IMR-90 (cell line): ENCODE measurements at regions not wholly inside any gene's neighbourhood (a gene's known extent, or its start where the extent isn't known, plus 50 kb on each side); places are given as distances from the start of the nearest gene placed in this dataset.

Source experiments
- ATAC-seq: fragments of 200-7000 bp; cut with Tn5 transposase; 2 replicates; pipeline ENCODE4 v1.9.1; 2020; ENCODE audit warnings: low read depth, mild to moderate bottlenecking, moderate library complexity
- BruUV-seq: library from RNA; stranded (reverse); fragments of 400-500 nt; replicated peaks from 2 replicates; lab custom pipeline; 2021; lab: Mats Ljungman, UMichigan
- CTCF ChIA-PET: fragments of 300-600 bp; formaldehyde crosslinking; extraction: SDS; loops from one replicate; lab custom pipeline; 2021; ENCODE audit warnings: antibody characterized with exemption; lab: Yijun Ruan, JAX
- POLR2A ChIA-PET: fragments of 300-600 bp; sonication (Branson Sonifier 250); formaldehyde crosslinking; loops from one replicate; lab custom pipeline; 2022; ENCODE audit warnings: antibody characterized with exemption; ENCODE audit not compliant: unreplicated experiment; lab: Charles Lee
- DNase-seq: peaks from one replicate; pipeline ENCODE4 v3.0.0; 2013
- H2AFZ ChIP-seq: replicated peaks from 2 replicates; pipeline ENCODE3; 2013; ENCODE audit warnings: low read length, mild to moderate bottlenecking; ENCODE audit not compliant: poor library complexity
- H2AK5ac ChIP-seq: 2 replicates; pipeline ENCODE4 v1.6.1; 2013; ENCODE audit warnings: low read depth, low read length, inconsistent platforms
- H2AK9ac ChIP-seq: replicated peaks from 2 replicates; pipeline ENCODE3; 2013; ENCODE audit warnings: mild to moderate bottlenecking, low read depth, low read length, moderate library complexity; ENCODE audit not compliant: poor library complexity
- H2BK120ac ChIP-seq: 2 replicates; pipeline ENCODE4 v1.6.1; 2013; ENCODE audit warnings: low read depth, low read length, inconsistent platforms
- H2BK15ac ChIP-seq: 3 replicates; pipeline ENCODE4 v1.6.1; 2013; ENCODE audit warnings: low read depth, low read length, inconsistent platforms
- H2BK20ac ChIP-seq: 2 replicates; pipeline ENCODE4 v1.6.1; 2013; ENCODE audit warnings: low read depth, mild to moderate bottlenecking, inconsistent platforms, low read length, moderate library complexity
- H2BK5ac ChIP-seq: 2 replicates; pipeline ENCODE4 v1.6.1; 2013; ENCODE audit warnings: mild to moderate bottlenecking, low read depth, low read length, inconsistent platforms; ENCODE audit not compliant: poor library complexity, severe bottlenecking
- H3K14ac ChIP-seq: replicated peaks from 2 replicates; pipeline ENCODE4 v1.6.1; 2013; ENCODE audit warnings: low read depth, low read length, inconsistent platforms
- H3K18ac ChIP-seq: 2 replicates; pipeline ENCODE4 v1.6.1; 2013; ENCODE audit warnings: low read depth, low read length, control low read depth
- H3K23ac ChIP-seq: 2 replicates; pipeline ENCODE4 v1.6.1; 2013; ENCODE audit warnings: low read depth, low read length, inconsistent platforms
- H3K27ac ChIP-seq: 2 replicates; pipeline ENCODE4 v1.5.1; 2013; ENCODE audit warnings: mild to moderate bottlenecking, control low read depth, low read length; ENCODE audit not compliant: insufficient read depth
- H3K27me3 ChIP-seq: 2 replicates; pipeline ENCODE4 v1.6.1; 2013; ENCODE audit warnings: low read length; ENCODE audit not compliant: control insufficient read depth, insufficient read depth
- H3K36me3 ChIP-seq: 2 replicates; pipeline ENCODE4 v1.6.1; 2013; ENCODE audit warnings: low read length, mixed read lengths; ENCODE audit not compliant: control insufficient read depth, insufficient read depth
- H3K4ac ChIP-seq: 2 replicates; pipeline ENCODE4 v1.6.1; 2013; ENCODE audit warnings: low read depth, low read length, inconsistent platforms
- H3K4me1 ChIP-seq: 2 replicates; pipeline ENCODE4 v1.6.1; 2013; ENCODE audit warnings: low read length, mixed read lengths; ENCODE audit not compliant: control insufficient read depth, insufficient read depth
- H3K4me2 ChIP-seq: 2 replicates; pipeline ENCODE4 v1.6.1; 2013; ENCODE audit warnings: low read depth, mild to moderate bottlenecking, control low read depth, low read length, moderate library complexity
- H3K4me3 ChIP-seq: 2 replicates; pipeline ENCODE4 v1.5.1; 2013; ENCODE audit warnings: low read depth, mild to moderate bottlenecking, control low read depth, low read length, moderate library complexity; ENCODE audit not compliant: insufficient read depth
- H3K56ac ChIP-seq: 2 replicates; pipeline ENCODE4 v1.6.1; 2013; ENCODE audit warnings: low read length, inconsistent platforms; ENCODE audit not compliant: insufficient read depth; ENCODE audit errors: extremely low read depth
- H3K79me1 ChIP-seq, 2 experiments: 2 replicates each; pipeline ENCODE4 v1.6.1; 2013; ENCODE audit warnings: low read length in 2 of 2, inconsistent platforms in 1 of 2, low read depth in 1 of 2
- H3K9ac ChIP-seq: 2 replicates; pipeline ENCODE4 v1.6.1; 2013; ENCODE audit warnings: low read depth, low read length, control low read depth
- H3K9me1 ChIP-seq: 2 replicates; pipeline ENCODE4 v1.6.1; 2013; ENCODE audit warnings: low read length, inconsistent platforms; ENCODE audit not compliant: insufficient read depth
- H3K9me3 ChIP-seq: 2 replicates; pipeline ENCODE4 v1.6.1; 2013; ENCODE audit warnings: low read length; ENCODE audit not compliant: control insufficient read depth, insufficient read depth
- H4K20me1 ChIP-seq: 2 replicates; pipeline ENCODE4 v1.6.1; 2013; ENCODE audit warnings: low read length, inconsistent platforms; ENCODE audit not compliant: insufficient read depth
- H4K5ac ChIP-seq: 2 replicates; pipeline ENCODE4 v1.6.1; 2013; ENCODE audit warnings: mild to moderate bottlenecking, low read depth, low read length, control low read depth
- H4K8ac ChIP-seq, 2 experiments: 2 replicates each; pipeline ENCODE4 v1.6.1; 2013; ENCODE audit warnings: low read depth in 2 of 2, low read length in 2 of 2, control low read depth in 1 of 2, inconsistent platforms in 1 of 2
- H4K91ac ChIP-seq: 2 replicates; pipeline ENCODE4 v1.6.1; 2013; ENCODE audit warnings: low read depth, low read length, inconsistent platforms; ENCODE audit not compliant: insufficient read depth
- FOS ChIP-seq: fragments of 150-350 bp; IDR thresholded peaks from 2 replicates; pipeline ENCODE4 v1.6.1; 2016; ENCODE audit warnings: low read depth, low read length
- MAFK ChIP-seq: IDR thresholded peaks from 2 replicates; pipeline ENCODE4 v1.6.1; 2012; ENCODE audit warnings: low read depth, low read length, improper control_type of control experiment
- MXI1 ChIP-seq: IDR thresholded peaks from 2 replicates; pipeline ENCODE4 v1.6.1; 2012; ENCODE audit warnings: low read depth, mild to moderate bottlenecking, low read length, moderate library complexity, borderline replicate concordance
- POLR2A ChIP-seq: IDR thresholded peaks from 2 replicates; pipeline ENCODE4 v1.6.1; 2012; ENCODE audit warnings: mild to moderate bottlenecking, low read depth, low read length
- SMC3 ChIP-seq: fragments of 150-350 bp; IDR thresholded peaks from 2 replicates; pipeline ENCODE4 v1.6.1; 2016; ENCODE audit warnings: low read depth, mild to moderate bottlenecking, antibody characterized with exemption, low read length, moderate library complexity
- WGBS, 2 experiments: methylation state at CpG; one replicate each; pipeline versions ENCODE4 v1.1.5 to v1.1.7; 2013; ENCODE audit warnings: missing lambda C conversion rate in 2 of 2; ENCODE audit not compliant: insufficient read length in 1 of 2; ENCODE audit errors: extremely low coverage in 2 of 2; 5-methylcytosine and 5-hydroxymethylcytosine counted together
- dilution Hi-C: fragments of 300-500 bp; cut with HindIII; formaldehyde crosslinking; loops from one replicate; pipeline ENCODE4 v1.14.3; 2018; ENCODE audit warnings: low sequenced_read_pairs; ENCODE audit not compliant: unreplicated experiment
- in situ Hi-C: fragments of 300-500 bp; cut with MboI; formaldehyde crosslinking; loops from 3 replicates; pipeline ENCODE4 v1.14.3; 2019; ENCODE audit warnings: low sequenced_read_pairs, inconsistent platforms, mixed read lengths
- intact Hi-C: fragments of 100-400 bp; cut with micrococcal nuclease; formaldehyde crosslinking; loops from 2 replicates; pipeline ENCODE4 v1.10.0; 2022
- TF ChIP-seq, protein P1 (sequence below): fragments of 150-350 bp; IDR thresholded peaks from 2 replicates; pipeline ENCODE4 v1.6.1; 2016; ENCODE audit warnings: low read depth, mild to moderate bottlenecking, low read length, moderate library complexity, borderline replicate concordance
- TF ChIP-seq, protein P2 (sequence below): conservative IDR thresholded peaks from 2 replicates; pipeline ENCODE4 v1.5.1; 2012; ENCODE audit warnings: mild to moderate bottlenecking, low read depth, low read length, improper control_type of control experiment

DNA sequence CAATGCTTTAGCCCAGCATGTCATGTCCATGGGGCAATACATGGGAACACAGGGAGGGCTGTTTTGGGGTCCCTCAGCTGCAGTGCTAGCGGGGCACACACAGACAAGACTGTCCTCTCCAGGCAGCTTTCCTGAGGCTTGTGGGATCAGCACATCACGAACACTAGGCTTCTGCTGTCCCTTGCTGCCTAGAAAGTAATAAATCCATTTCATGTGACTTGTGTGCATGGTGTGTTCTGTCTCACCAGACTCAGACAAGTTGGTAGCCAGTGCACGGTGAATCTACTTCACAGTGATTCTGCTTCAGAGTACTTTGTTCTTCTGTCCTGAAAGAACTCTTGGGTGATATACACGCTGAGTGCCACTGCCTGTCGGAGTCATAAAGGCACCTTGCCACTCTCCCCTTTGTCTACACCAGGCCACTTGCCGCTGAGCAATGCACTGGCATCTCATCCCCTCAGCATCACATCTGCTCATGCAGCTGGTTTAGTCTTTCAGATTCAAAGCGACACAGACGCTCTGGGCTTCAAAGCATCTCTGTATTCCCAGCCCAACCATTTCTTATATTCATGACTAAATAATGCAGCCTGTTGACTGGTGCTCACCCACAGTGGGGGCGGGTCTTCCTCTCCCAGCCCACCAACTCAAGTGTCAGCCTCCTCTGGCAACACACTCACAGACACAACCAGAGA, 95.2 kb upstream of the COX10 start:
- Histone ChIP-seq H3K9me1 (no peaks in the 10 kb centered on the region), H3K23ac (no peak overlapping the region), H3K56ac (no peak overlapping the region), H2AFZ (no peak overlapping the region), H2BK20ac (no peak overlapping the region), H2BK5ac (no peak overlapping the region), H3K4me2 (no peak overlapping the region), H4K20me1 (no peaks in the 10 kb centered on the region), H3K9me3 (no peaks in the 10 kb centered on the region), H4K8ac (no peak overlapping the region), H3K79me1 (no peaks in the 10 kb centered on the region), H3K27me3 (no peaks in the 10 kb centered on the region), H3K36me3 (no peaks in the 10 kb centered on the region), H3K4me3 (no peak overlapping the region), H3K27ac (no peak overlapping the region), H2AK5ac (no peak overlapping the region), H3K4ac (no peak overlapping the region), H3K14ac (no peak overlapping the region), H2BK15ac (no peak overlapping the region), H3K18ac (no peak overlapping the region), H4K91ac (no peak overlapping the region), H4K5ac (no peak overlapping the region), H3K4me1 (no peaks in the 10 kb centered on the region), H2AK9ac (no peak overlapping the region), H2BK120ac (no peak overlapping the region), H3K9ac (no peak overlapping the region)
- in situ Hi-C loops (no loop called here), intact Hi-C loops (no loop called here), dilution Hi-C loops (no loop called here)
- 93% methylated on average over 3 of the region's 9 CpGs; no CpG with 5 or more reads in 1 of the 2 experiments for WGBS, 2 experiments
- CTCF ChIA-PET, result interaction anchor here (0.5 kb wide), 1 partner anchor 384 kb away, joined by 3 read pairs; no protein-coding TSS in a partner anchor
- DNase-seq, result no peak
- TF ChIP-seq MAFK (no peak), FOS (no peak), SMC3 (no peak), POLR2A (no peak), MXI1 (no peak)
- TF ChIP-seq, protein P1, sequence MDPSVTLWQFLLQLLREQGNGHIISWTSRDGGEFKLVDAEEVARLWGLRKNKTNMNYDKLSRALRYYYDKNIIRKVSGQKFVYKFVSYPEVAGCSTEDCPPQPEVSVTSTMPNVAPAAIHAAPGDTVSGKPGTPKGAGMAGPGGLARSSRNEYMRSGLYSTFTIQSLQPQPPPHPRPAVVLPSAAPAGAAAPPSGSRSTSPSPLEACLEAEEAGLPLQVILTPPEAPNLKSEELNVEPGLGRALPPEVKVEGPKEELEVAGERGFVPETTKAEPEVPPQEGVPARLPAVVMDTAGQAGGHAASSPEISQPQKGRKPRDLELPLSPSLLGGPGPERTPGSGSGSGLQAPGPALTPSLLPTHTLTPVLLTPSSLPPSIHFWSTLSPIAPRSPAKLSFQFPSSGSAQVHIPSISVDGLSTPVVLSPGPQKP, result no peak
- TF ChIP-seq, protein P2, sequence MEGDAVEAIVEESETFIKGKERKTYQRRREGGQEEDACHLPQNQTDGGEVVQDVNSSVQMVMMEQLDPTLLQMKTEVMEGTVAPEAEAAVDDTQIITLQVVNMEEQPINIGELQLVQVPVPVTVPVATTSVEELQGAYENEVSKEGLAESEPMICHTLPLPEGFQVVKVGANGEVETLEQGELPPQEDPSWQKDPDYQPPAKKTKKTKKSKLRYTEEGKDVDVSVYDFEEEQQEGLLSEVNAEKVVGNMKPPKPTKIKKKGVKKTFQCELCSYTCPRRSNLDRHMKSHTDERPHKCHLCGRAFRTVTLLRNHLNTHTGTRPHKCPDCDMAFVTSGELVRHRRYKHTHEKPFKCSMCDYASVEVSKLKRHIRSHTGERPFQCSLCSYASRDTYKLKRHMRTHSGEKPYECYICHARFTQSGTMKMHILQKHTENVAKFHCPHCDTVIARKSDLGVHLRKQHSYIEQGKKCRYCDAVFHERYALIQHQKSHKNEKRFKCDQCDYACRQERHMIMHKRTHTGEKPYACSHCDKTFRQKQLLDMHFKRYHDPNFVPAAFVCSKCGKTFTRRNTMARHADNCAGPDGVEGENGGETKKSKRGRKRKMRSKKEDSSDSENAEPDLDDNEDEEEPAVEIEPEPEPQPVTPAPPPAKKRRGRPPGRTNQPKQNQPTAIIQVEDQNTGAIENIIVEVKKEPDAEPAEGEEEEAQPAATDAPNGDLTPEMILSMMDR, result no peak
- no TSS peak for BruUV-seq
- POLR2A ChIA-PET, result no interaction called here
- no peak for ATAC-seq
